ENCODE measurements at regions not wholly inside any gene's neighbourhood (a gene's known extent, or its start where the extent isn't known, plus 50 kb on each side); places are given as distances from the start of the nearest gene placed in this dataset.

GRCh38 chr7:41867639-41868280 lies 164.9 kb upstream of the INHBA start:
- Mint-ChIP-seq H3K36me3 (no peaks in the 10 kb centered on the region), H3K9me3 (peaks cover 13% of the 10 kb centered on the region), H3K27me3 (ENCODE audit: insufficient read depth, low read depth) (no peaks in the 10 kb centered on the region), H3K4me1 (peaks cover 4% of the 10 kb centered on the region), H3K27ac (no peak overlapping the region), H3K4me3 (no peak overlapping the region)
- TF ChIP-seq EZH2 (IDR thresholded peaks at IDR 0.05) (no peak), CTCF (IDR thresholded peaks at IDR 0.05) (no peak), EZH2phosphoT487 (IDR thresholded peaks at IDR 0.05) (no peak)
- no peak overlapping the region for H3K9ac ChIP-seq
- no peaks in the 10 kb centered on the region for H3F3A ChIP-seq (ENCODE audit: low read depth)
- no peaks in the 10 kb centered on the region for H3K4me1 ChIP-seq
- no peak overlapping the region for H3K27ac ChIP-seq
- no peak overlapping the region for H2AFZ ChIP-seq (replicated peaks)
- no peak overlapping the region for H3K4me3 ChIP-seq
- H3K36me3 ChIP-seq, result no peaks in the 10 kb centered on the region
- H4K20me1 ChIP-seq (ENCODE audit: low read depth), result no peaks in the 10 kb centered on the region
- H3K9me3 ChIP-seq (ENCODE audit: low read depth), result no peaks in the 10 kb centered on the region
- no peak overlapping the region for H3K4me2 ChIP-seq
- DNase-seq (ENCODE audit: low spot score), result no peak
- H3K79me2 ChIP-seq (ENCODE audit: low read depth), result no peaks in the 10 kb centered on the region
- no peaks in the 10 kb centered on the region for H3K27me3 ChIP-seq

- Histone ChIP-seq H3F3A (ENCODE audit: low read depth) (no peaks in the 10 kb centered on the region), H3K9ac (no peak overlapping the region), H3K36me3 (no peaks in the 10 kb centered on the region), H2AFZ (replicated peaks) (no peak overlapping the region), H3K79me2 (ENCODE audit: low read depth) (no peaks in the 10 kb centered on the region), H3K4me3 (no peak overlapping the region), H3K9me3 (ENCODE audit: low read depth) (no peaks in the 10 kb centered on the region), H3K4me2 (no peak overlapping the region), H3K4me1 (no peaks in the 10 kb centered on the region), H3K27me3 (no peaks in the 10 kb centered on the region), H3K27ac (no peak overlapping the region), H4K20me1 (ENCODE audit: low read depth) (no peaks in the 10 kb centered on the region)
- DNase-seq (ENCODE audit: low spot score), result no peak
- H3K4me3 Mint-ChIP-seq, result no peak overlapping the region
- no peaks in the 10 kb centered on the region for H3K36me3 Mint-ChIP-seq
- TF ChIP-seq EZH2 (IDR thresholded peaks at IDR 0.05) (no peak), CTCF (IDR thresholded peaks at IDR 0.05) (no peak), EZH2phosphoT487 (IDR thresholded peaks at IDR 0.05) (no peak)
- H3K27me3 Mint-ChIP-seq (ENCODE audit: insufficient read depth, low read depth), result peaks cover 2% of the 10 kb centered on the region
- H3K4me1 Mint-ChIP-seq, result no peaks in the 10 kb centered on the region
- H3K9me3 Mint-ChIP-seq, result peaks cover 13% of the 10 kb centered on the region
- H3K27ac Mint-ChIP-seq, result no peak overlapping the region
Measured at GRCh38 chr7:41862261-41862660, 159.4 kb upstream of the INHBA start.

- TF ChIP-seq CTCF (IDR thresholded peaks at IDR 0.05) (no peak), EZH2phosphoT487 (IDR thresholded peaks at IDR 0.05) (no peak)
- H3K4me2 ChIP-seq, result no peak overlapping the region
- H3K27ac ChIP-seq, result no peak overlapping the region
- peaks cover 2% of the 10 kb centered on the region for H3K27me3 Mint-ChIP-seq (ENCODE audit: insufficient read depth, low read depth)
- H3K36me3 Mint-ChIP-seq, result no peaks in the 10 kb centered on the region
- no peak overlapping the region for H3K27ac Mint-ChIP-seq
- no peak overlapping the region for H3K9ac ChIP-seq
- H2AFZ ChIP-seq (replicated peaks), result no peak overlapping the region
- no peaks in the 10 kb centered on the region for H3K4me1 ChIP-seq
- DNase-seq (ENCODE audit: low spot score), result no peak
- peaks cover 10% of the 10 kb centered on the region for H3K9me3 Mint-ChIP-seq
- no peak overlapping the region for H3K4me3 ChIP-seq
- no peaks in the 10 kb centered on the region for H3K27me3 ChIP-seq
- no peaks in the 10 kb centered on the region for H3K36me3 ChIP-seq
- H3K4me3 Mint-ChIP-seq, result no peak overlapping the region
- H3K4me1 Mint-ChIP-seq, result no peaks in the 10 kb centered on the region
- H3F3A ChIP-seq (ENCODE audit: low read depth), result no peaks in the 10 kb centered on the region
- no peaks in the 10 kb centered on the region for H4K20me1 ChIP-seq (ENCODE audit: low read depth)
- no peaks in the 10 kb centered on the region for H3K79me2 ChIP-seq (ENCODE audit: low read depth)
- no peaks in the 10 kb centered on the region for H3K9me3 ChIP-seq (ENCODE audit: low read depth)
Measured at GRCh38 chr7:41861642-41862041, 158.8 kb upstream of the INHBA start.

Data from neural progenitor cell (in vitro differentiated cells).